Astrocyte (in vitro differentiated cells and primary cell): ENCODE measurements at regions not wholly inside any gene's neighbourhood (a gene's known extent, or its start where the extent isn't known, plus 50 kb on each side); places are given as distances from the start of the nearest gene placed in this dataset.

ENCODE experiments used
- EZH2 ChIP-seq: IDR thresholded peaks from 2 replicates; pipeline ENCODE4 v1.6.1; 2012; ENCODE audit warnings: mild to moderate bottlenecking, low read length, inconsistent platforms; ENCODE audit not compliant: insufficient read depth
- TF ChIP-seq, protein P1 (sequence below): IDR thresholded peaks from 2 replicates; pipeline ENCODE4 v1.5.1; 2011; ENCODE audit warnings: low read depth, mild to moderate bottlenecking, inconsistent platforms, low read length, moderate library complexity; ENCODE audit not compliant: insufficient read depth

DNA sequence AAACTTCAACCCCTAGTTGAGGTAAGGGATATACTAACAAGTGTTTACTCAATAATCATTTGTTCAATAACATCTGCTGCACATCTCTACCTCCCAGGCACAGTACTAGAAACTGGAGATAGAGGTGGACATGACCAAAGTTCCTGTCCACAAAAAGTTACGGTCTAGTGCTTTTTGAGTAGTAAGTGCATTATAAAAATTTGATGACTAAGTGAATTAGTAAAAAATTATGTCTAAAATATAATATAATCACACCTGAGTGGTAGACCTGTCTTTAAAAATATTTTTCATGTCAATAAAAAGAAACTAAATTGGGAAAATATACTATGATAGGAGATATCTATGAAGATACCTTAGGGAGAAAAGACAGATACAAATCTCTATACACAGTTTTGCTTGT, 121.5 kb upstream of the FHIT start:
- TF ChIP-seq, protein P1, sequence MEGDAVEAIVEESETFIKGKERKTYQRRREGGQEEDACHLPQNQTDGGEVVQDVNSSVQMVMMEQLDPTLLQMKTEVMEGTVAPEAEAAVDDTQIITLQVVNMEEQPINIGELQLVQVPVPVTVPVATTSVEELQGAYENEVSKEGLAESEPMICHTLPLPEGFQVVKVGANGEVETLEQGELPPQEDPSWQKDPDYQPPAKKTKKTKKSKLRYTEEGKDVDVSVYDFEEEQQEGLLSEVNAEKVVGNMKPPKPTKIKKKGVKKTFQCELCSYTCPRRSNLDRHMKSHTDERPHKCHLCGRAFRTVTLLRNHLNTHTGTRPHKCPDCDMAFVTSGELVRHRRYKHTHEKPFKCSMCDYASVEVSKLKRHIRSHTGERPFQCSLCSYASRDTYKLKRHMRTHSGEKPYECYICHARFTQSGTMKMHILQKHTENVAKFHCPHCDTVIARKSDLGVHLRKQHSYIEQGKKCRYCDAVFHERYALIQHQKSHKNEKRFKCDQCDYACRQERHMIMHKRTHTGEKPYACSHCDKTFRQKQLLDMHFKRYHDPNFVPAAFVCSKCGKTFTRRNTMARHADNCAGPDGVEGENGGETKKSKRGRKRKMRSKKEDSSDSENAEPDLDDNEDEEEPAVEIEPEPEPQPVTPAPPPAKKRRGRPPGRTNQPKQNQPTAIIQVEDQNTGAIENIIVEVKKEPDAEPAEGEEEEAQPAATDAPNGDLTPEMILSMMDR: no peak
- no peak for TF ChIP-seq EZH2
